ENCODE measurements at regions not wholly inside any gene's neighbourhood (a gene's known extent, or its start where the extent isn't known, plus 50 kb on each side); places are given as distances from the start of the nearest gene placed in this dataset.

DNA sequence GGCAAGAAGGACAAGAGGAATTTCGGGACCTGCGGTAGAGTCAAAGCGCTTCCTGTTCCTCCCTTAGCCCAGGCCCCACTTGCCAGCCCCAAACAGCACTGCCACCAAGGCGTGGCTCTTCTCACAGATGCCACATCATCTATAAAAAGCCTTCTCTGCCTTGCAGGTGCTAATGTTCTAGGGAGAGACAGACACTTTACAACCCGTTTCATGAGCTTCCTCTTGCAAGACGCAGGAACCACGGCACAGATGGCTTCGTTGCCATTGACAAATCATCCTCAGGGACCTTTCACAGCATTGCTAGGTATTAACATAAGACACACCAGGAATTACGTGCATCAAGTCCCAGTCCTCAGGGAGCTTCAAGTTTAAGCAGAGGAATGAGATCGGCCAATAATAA is 180.9 kb downstream of the JCAD start:
- no peaks in the 10 kb centered on the region for H3K27me3 ChIP-seq (ENCODE audit: control insufficient read depth, insufficient read depth, low read length)
- H3K4me3 ChIP-seq (ENCODE audit: low read length in 3 of 3): no peak overlapping the region
- intact Hi-C loops (cut with DNase I): no loop called here
- FAIRE-seq (no peak), DNase-seq (no peak)
- no peak overlapping the region for H3K9ac ChIP-seq (ENCODE audit: low read length in 3 of 3)
- H3K27ac ChIP-seq (ENCODE audit: low read depth in 2 of 2, low read length in 2 of 2): no peak overlapping the region
- H3K9me3 ChIP-seq (ENCODE audit: control insufficient read depth in 2 of 3, insufficient read depth in 1 of 3, low read length in 3 of 3): no peaks in the 10 kb centered on the region
- peaks cover 0 to 3% (median 0%) of the 10 kb centered on the region in 3 donors for H3K4me1 ChIP-seq (ENCODE audit: control insufficient read depth in 2 of 3, insufficient read depth in 2 of 3, low read depth in 1 of 3, low read length in 3 of 3)
- TF ChIP-seq, protein P1, sequence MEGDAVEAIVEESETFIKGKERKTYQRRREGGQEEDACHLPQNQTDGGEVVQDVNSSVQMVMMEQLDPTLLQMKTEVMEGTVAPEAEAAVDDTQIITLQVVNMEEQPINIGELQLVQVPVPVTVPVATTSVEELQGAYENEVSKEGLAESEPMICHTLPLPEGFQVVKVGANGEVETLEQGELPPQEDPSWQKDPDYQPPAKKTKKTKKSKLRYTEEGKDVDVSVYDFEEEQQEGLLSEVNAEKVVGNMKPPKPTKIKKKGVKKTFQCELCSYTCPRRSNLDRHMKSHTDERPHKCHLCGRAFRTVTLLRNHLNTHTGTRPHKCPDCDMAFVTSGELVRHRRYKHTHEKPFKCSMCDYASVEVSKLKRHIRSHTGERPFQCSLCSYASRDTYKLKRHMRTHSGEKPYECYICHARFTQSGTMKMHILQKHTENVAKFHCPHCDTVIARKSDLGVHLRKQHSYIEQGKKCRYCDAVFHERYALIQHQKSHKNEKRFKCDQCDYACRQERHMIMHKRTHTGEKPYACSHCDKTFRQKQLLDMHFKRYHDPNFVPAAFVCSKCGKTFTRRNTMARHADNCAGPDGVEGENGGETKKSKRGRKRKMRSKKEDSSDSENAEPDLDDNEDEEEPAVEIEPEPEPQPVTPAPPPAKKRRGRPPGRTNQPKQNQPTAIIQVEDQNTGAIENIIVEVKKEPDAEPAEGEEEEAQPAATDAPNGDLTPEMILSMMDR (IDR thresholded peaks at IDR 0.05; ENCODE audit: borderline replicate concordance, extremely low read depth, insufficient read depth): no peak
- H3K36me3 ChIP-seq (ENCODE audit: control insufficient read depth in 2 of 3, insufficient read depth in 3 of 3, low read length in 3 of 3): no peaks in the 10 kb centered on the region

DNA sequence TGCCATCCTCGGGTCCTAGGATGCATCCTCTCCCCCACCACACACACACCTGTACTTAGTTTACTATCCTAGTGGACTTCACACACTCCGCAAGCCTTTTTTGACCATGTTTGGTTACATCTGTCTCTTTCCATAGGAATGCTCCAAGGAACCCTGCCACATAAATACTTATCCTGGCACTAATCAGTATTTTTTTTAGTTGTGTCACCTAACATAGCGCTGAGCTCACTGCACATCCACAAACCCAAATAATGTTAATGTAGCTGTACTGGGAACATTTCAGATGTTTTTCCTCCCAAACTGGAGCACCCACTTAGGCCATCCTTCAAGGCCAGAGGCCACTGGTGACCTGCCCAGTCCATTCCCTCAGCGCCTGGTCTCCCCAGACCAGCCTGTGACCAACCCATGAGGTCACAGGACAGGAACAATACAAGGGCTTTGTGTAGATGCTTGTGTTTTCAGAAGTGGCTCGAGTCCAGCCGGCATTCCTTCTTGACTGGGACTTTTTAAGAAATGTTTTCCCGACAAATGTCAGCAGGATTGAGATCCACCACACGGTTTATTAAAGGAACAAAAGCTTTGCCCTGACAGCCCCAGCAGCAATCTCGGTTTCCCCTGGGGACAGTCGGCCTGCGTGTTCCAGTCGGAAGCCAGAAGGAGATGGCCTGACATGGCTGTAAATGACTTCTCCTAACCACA is 181.4 kb downstream of the JCAD start:
- FAIRE-seq: no peak
- no peak overlapping the region for H3K9ac ChIP-seq (ENCODE audit: low read length in 3 of 3)
- TF ChIP-seq, protein P1 (IDR thresholded peaks at IDR 0.05; ENCODE audit: borderline replicate concordance, extremely low read depth, insufficient read depth): no peak
- intact Hi-C loops (cut with DNase I): no loop called here
- H3K27me3 ChIP-seq (ENCODE audit: control insufficient read depth, insufficient read depth, low read length): no peaks in the 10 kb centered on the region
- no peak overlapping the region for H3K4me3 ChIP-seq (ENCODE audit: low read length in 3 of 3)
- H3K4me1 ChIP-seq (ENCODE audit: control insufficient read depth in 2 of 3, insufficient read depth in 2 of 3, low read depth in 1 of 3, low read length in 3 of 3): peaks cover 0 to 3% (median 0%) of the 10 kb centered on the region in 3 donors
- peak in 4 of 5 donors; percentile 22 to 84 (median 61) for DNase-seq
- no peaks in the 10 kb centered on the region for H3K36me3 ChIP-seq (ENCODE audit: control insufficient read depth in 2 of 3, insufficient read depth in 3 of 3, low read length in 3 of 3)
- peak overlapping the region in 1 of 2 donors; percentile 54 for H3K27ac ChIP-seq (ENCODE audit: low read depth in 2 of 2, low read length in 2 of 2)
- H3K9me3 ChIP-seq (ENCODE audit: control insufficient read depth in 2 of 3, insufficient read depth in 1 of 3, low read length in 3 of 3): no peaks in the 10 kb centered on the region

DNA sequence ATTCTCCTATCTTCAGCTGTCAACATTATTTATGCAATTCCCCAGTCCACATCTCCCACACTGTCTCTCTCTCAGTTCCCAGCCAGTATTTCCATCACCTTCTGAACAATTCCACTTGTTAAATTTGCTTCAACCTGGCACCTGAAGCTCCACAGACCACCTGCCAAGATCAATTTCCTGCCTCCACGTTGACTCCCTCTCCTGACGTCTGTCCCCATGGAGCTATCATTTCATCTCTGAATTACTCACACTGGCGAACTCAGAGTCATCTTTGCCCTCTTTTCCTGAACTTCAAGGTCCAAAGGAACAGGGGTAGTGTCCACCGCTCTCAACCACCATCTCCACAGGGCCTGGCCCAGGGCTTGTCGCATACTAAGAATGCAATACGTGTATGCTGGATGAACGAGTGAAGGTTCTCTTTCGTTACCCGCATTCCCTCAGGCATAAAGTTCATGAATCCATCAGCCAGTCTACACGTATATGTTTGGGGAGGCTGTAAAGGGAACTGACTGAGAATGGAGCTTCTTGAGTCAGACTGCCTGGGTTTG is 183.3 kb downstream of the JCAD start:
- intact Hi-C loops (cut with DNase I): no loop called here
- Histone ChIP-seq H3K9ac (ENCODE audit: low read length in 3 of 3) (no peak overlapping the region), H3K36me3 (ENCODE audit: control insufficient read depth in 2 of 3, insufficient read depth in 3 of 3, low read length in 3 of 3) (no peaks in the 10 kb centered on the region), H3K27me3 (ENCODE audit: control insufficient read depth, insufficient read depth, low read length) (no peaks in the 10 kb centered on the region), H3K4me3 (ENCODE audit: low read length in 3 of 3) (no peak overlapping the region), H3K9me3 (ENCODE audit: control insufficient read depth in 2 of 3, insufficient read depth in 1 of 3, low read length in 3 of 3) (no peaks in the 10 kb centered on the region), H3K27ac (ENCODE audit: low read depth in 2 of 2, low read length in 2 of 2) (peak overlapping the region in 1 of 2 donors; percentile 20), H3K4me1 (ENCODE audit: control insufficient read depth in 2 of 3, insufficient read depth in 2 of 3, low read depth in 1 of 3, low read length in 3 of 3) (peaks cover 0 to 3% (median 0%) of the 10 kb centered on the region in 3 donors)
- TF ChIP-seq, protein P1 (IDR thresholded peaks at IDR 0.05; ENCODE audit: borderline replicate concordance, extremely low read depth, insufficient read depth): no peak
- no peak for DNase-seq
- FAIRE-seq: no peak

All from kidney (tissue), 13 donors.